ENCODE measurements at regions not wholly inside any gene's neighbourhood (a gene's known extent, or its start where the extent isn't known, plus 50 kb on each side); places are given as distances from the start of the nearest gene placed in this dataset.

- TF ChIP-seq CTCF (IDR thresholded peaks at IDR 0.05; ENCODE audit: control extremely low read depth, extremely low read depth), result no peak
- Histone ChIP-seq H3K27me3 (ENCODE audit: control insufficient read depth in 3 of 3, insufficient read depth in 3 of 3, low read length in 2 of 3) (peaks cover 0 to 2% (median 0%) of the 10 kb centered on the region in 3 donors), H3K9ac (ENCODE audit: insufficient read depth in 1 of 2, low read length in 2 of 2) (no peak overlapping the region), H3K4me3 (no peak overlapping the region), H3K27ac (ENCODE audit: low read depth in 1 of 2, low read length in 1 of 2) (no peak overlapping the region), H3K9me3 (ENCODE audit: control insufficient read depth in 4 of 4, insufficient read depth in 3 of 4, low read length in 3 of 4) (peaks cover 0 to 11% (median 2%) of the 10 kb centered on the region in 4 donors), H3K36me3 (ENCODE audit: control insufficient read depth in 4 of 4, insufficient read depth in 4 of 4, low read length in 4 of 4) (no peaks in the 10 kb centered on the region), H3K4me1 (ENCODE audit: control insufficient read depth in 5 of 5, insufficient read depth in 5 of 5, low read length in 5 of 5) (peaks cover 0 to 3% (median 0%) of the 10 kb centered on the region in 5 donors)
- WGBS, 2 donors, result 63 to 70% methylated on average over 3 of the region's 3 CpGs
- no peak for DNase-seq
- ATAC-seq (ENCODE audit: insufficient read depth, low FRiP score), result no peak
These were observed 194.8 kb downstream of the PTPRU start for GRCh38 chr1:29431138-29431537.

- H3K27me3 ChIP-seq (ENCODE audit: control insufficient read depth in 3 of 3, insufficient read depth in 3 of 3, low read length in 2 of 3), result peaks cover 0 to 2% (median 0%) of the 10 kb centered on the region in 3 donors
- no peak for DNase-seq
- ATAC-seq (ENCODE audit: insufficient read depth, low FRiP score), result no peak
- H3K4me3 ChIP-seq, result no peak overlapping the region
- H3K4me1 ChIP-seq (ENCODE audit: control insufficient read depth in 5 of 5, insufficient read depth in 5 of 5, low read length in 5 of 5), result peaks cover 0 to 4% (median 0%) of the 10 kb centered on the region in 5 donors
- no peak overlapping the region for H3K9ac ChIP-seq (ENCODE audit: insufficient read depth in 1 of 2, low read length in 2 of 2)
- no peaks in the 10 kb centered on the region for H3K36me3 ChIP-seq (ENCODE audit: control insufficient read depth in 4 of 4, insufficient read depth in 4 of 4, low read length in 4 of 4)
- TF ChIP-seq CTCF (IDR thresholded peaks at IDR 0.05; ENCODE audit: control extremely low read depth, extremely low read depth), result no peak
- WGBS, 2 donors, result 83 to 95% methylated on average over 2 of the region's 2 CpGs
- H3K9me3 ChIP-seq (ENCODE audit: control insufficient read depth in 4 of 4, insufficient read depth in 3 of 4, low read length in 3 of 4), result peaks cover 0 to 11% (median 2%) of the 10 kb centered on the region in 4 donors
- no peak overlapping the region for H3K27ac ChIP-seq (ENCODE audit: low read depth in 1 of 2, low read length in 1 of 2)
These were observed 193.3 kb downstream of the PTPRU start for GRCh38 chr1:29429656-29430055.

- ATAC-seq (ENCODE audit: insufficient read depth, low FRiP score) (no peak), DNase-seq (no peak)
- Histone ChIP-seq H3K36me3 (ENCODE audit: control insufficient read depth in 4 of 4, insufficient read depth in 4 of 4, low read length in 4 of 4) (no peaks in the 10 kb centered on the region), H3K4me3 (no peak overlapping the region), H3K9ac (ENCODE audit: insufficient read depth in 1 of 2, low read length in 2 of 2) (no peak overlapping the region), H3K27ac (ENCODE audit: low read depth in 1 of 2, low read length in 1 of 2) (no peak overlapping the region), H3K4me1 (ENCODE audit: control insufficient read depth in 5 of 5, insufficient read depth in 5 of 5, low read length in 5 of 5) (peaks cover 0 to 4% (median 0%) of the 10 kb centered on the region in 5 donors), H3K9me3 (ENCODE audit: control insufficient read depth in 4 of 4, insufficient read depth in 3 of 4, low read length in 3 of 4) (peaks cover 0 to 11% (median 2%) of the 10 kb centered on the region in 4 donors), H3K27me3 (ENCODE audit: control insufficient read depth in 3 of 3, insufficient read depth in 3 of 3, low read length in 2 of 3) (peaks cover 0 to 2% (median 0%) of the 10 kb centered on the region in 3 donors)
- 58 to 78% methylated on average over 4 of the region's 4 CpGs for WGBS, 2 donors
- no peak for TF ChIP-seq CTCF (IDR thresholded peaks at IDR 0.05; ENCODE audit: control extremely low read depth, extremely low read depth)
These were observed 192.7 kb downstream of the PTPRU start for GRCh38 chr1:29428997-29429396.

GRCh38 chr1:29428280-29428615, 191.9 kb downstream of the PTPRU start:
- 85 to 92% methylated on average over 4 of the region's 4 CpGs for WGBS, 2 donors
- no peak for TF ChIP-seq CTCF (IDR thresholded peaks at IDR 0.05; ENCODE audit: control extremely low read depth, extremely low read depth)
- Histone ChIP-seq H3K36me3 (ENCODE audit: control insufficient read depth in 4 of 4, insufficient read depth in 4 of 4, low read length in 4 of 4) (no peaks in the 10 kb centered on the region), H3K4me3 (no peak overlapping the region), H3K4me1 (ENCODE audit: control insufficient read depth in 5 of 5, insufficient read depth in 5 of 5, low read length in 5 of 5) (peaks cover 0 to 4% (median 0%) of the 10 kb centered on the region in 5 donors), H3K9me3 (ENCODE audit: control insufficient read depth in 4 of 4, insufficient read depth in 3 of 4, low read length in 3 of 4) (peaks cover 0 to 11% (median 2%) of the 10 kb centered on the region in 4 donors), H3K27me3 (ENCODE audit: control insufficient read depth in 3 of 3, insufficient read depth in 3 of 3, low read length in 2 of 3) (peaks cover 0 to 2% (median 0%) of the 10 kb centered on the region in 3 donors), H3K9ac (ENCODE audit: insufficient read depth in 1 of 2, low read length in 2 of 2) (no peak overlapping the region), H3K27ac (ENCODE audit: low read depth in 1 of 2, low read length in 1 of 2) (no peak overlapping the region)
- ATAC-seq (ENCODE audit: insufficient read depth, low FRiP score) (no peak), DNase-seq (no peak)
